HEK293 (cell line): ENCODE measurements at regions not wholly inside any gene's neighbourhood (a gene's known extent, or its start where the extent isn't known, plus 50 kb on each side); places are given as distances from the start of the nearest gene placed in this dataset.

Experiments
- CTCF ChIA-PET: fragments of 350-600 bp; formaldehyde crosslinking; extraction: SDS; loops from one replicate; lab custom pipeline; 2021; ENCODE audit warnings: antibody characterized with exemption; lab: Yijun Ruan, JAX
- POLR2A ChIA-PET: fragments of 300-600 bp; formaldehyde crosslinking; extraction: SDS; loops from one replicate; lab custom pipeline; 2020; ENCODE audit warnings: antibody characterized with exemption, inconsistent platforms; lab: Yijun Ruan, JAX
- H3K27ac ChIP-seq: fragments of 200-500 bp; sonication (Bioruptor generic); 2 replicates; pipeline ENCODE4 v1.5.1; 2014; ENCODE audit warnings: low read depth, low read length, control low read depth, inconsistent platforms; ENCODE audit errors: extremely low read depth
- H3K36me3 ChIP-seq, 2 experiments: fragments of 200-500 bp in 1 of 2; sonication (Bioruptor generic) in 1 of 2; 1 replicate in 1 of 2; 2 replicates in 1 of 2; pipeline ENCODE4 v1.5.1; 2014 to 2017; ENCODE audit warnings: inconsistent platforms in 2 of 2, low read length in 2 of 2; ENCODE audit not compliant: control insufficient read depth in 2 of 2, insufficient read depth in 1 of 2
- H3K4me1 ChIP-seq: fragments of 200-500 bp; sonication (Bioruptor generic); 2 replicates; pipeline ENCODE4 v1.5.1; 2014; ENCODE audit warnings: mild to moderate bottlenecking, low read length, inconsistent platforms; ENCODE audit not compliant: control insufficient read depth, insufficient read depth
- H3K4me3 ChIP-seq: 2 replicates; pipeline ENCODE4 v1.5.1; 2011; ENCODE audit warnings: low read depth, mild to moderate bottlenecking, control low read depth, low read length, moderate library complexity
- H3K9me3 ChIP-seq: fragments of 200-500 bp; sonication (Bioruptor generic); 2 replicates; pipeline ENCODE4 v1.5.1; 2014; ENCODE audit warnings: low read depth, low read length, inconsistent platforms; ENCODE audit not compliant: control insufficient read depth, insufficient read depth
- GLI4 ChIP-seq: fragments of 450-650 bp; formaldehyde crosslinking; IDR thresholded peaks from 2 replicates; pipeline ENCODE4 v1.5.1; 2016; ENCODE audit warnings: missing biosample characterization, missing genetic modification characterization
- KLF1 ChIP-seq: fragments of 450-650 bp; formaldehyde crosslinking; IDR thresholded peaks from 2 replicates; pipeline ENCODE4 v1.5.1; 2016; ENCODE audit warnings: missing biosample characterization, missing genetic modification characterization
- KLF16 ChIP-seq: fragments of 450-650 bp; formaldehyde crosslinking; IDR thresholded peaks from 2 replicates; pipeline ENCODE4 v1.5.1; 2017; ENCODE audit warnings: missing biosample characterization, missing genetic modification characterization
- KLF17 ChIP-seq: fragments of 450-650 bp; formaldehyde crosslinking; IDR thresholded peaks from 2 replicates; pipeline ENCODE4 v1.5.1; 2016; ENCODE audit warnings: missing biosample characterization, missing genetic modification characterization
- KLF8 ChIP-seq: fragments of 450-650 bp; formaldehyde crosslinking; IDR thresholded peaks from 2 replicates; pipeline ENCODE4 v1.5.1; 2016; ENCODE audit warnings: missing biosample characterization, missing genetic modification characterization
- SP7 ChIP-seq: fragments of 450-650 bp; formaldehyde crosslinking; IDR thresholded peaks from 2 replicates; pipeline ENCODE4 v1.5.1; 2016; ENCODE audit warnings: missing biosample characterization, missing genetic modification characterization
- TCF7L2 ChIP-seq: IDR thresholded peaks from 2 replicates; pipeline ENCODE4 v1.6.1; 2011; ENCODE audit warnings: low read depth, mild to moderate bottlenecking, inconsistent platforms, low read length, moderate library complexity, borderline replicate concordance
- WT1 ChIP-seq: fragments of 450-650 bp; formaldehyde crosslinking; IDR thresholded peaks from 2 replicates; pipeline ENCODE4 v1.5.1; 2016; ENCODE audit warnings: missing biosample characterization, missing genetic modification characterization
- YY2 ChIP-seq: fragments of 450-650 bp; formaldehyde crosslinking; IDR thresholded peaks from 2 replicates; pipeline ENCODE4 v1.5.1; 2016; ENCODE audit warnings: missing biosample characterization, missing genetic modification characterization
- ZBTB17 ChIP-seq: fragments of 450-650 bp; formaldehyde crosslinking; IDR thresholded peaks from 2 replicates; pipeline ENCODE4 v1.5.1; 2016; ENCODE audit warnings: missing biosample characterization, missing genetic modification characterization
- ZBTB21 ChIP-seq: fragments of 450-650 bp; formaldehyde crosslinking; IDR thresholded peaks from 2 replicates; pipeline ENCODE4 v1.5.1; 2017; ENCODE audit warnings: missing biosample characterization, missing genetic modification characterization
- ZBTB48 ChIP-seq: fragments of 450-650 bp; formaldehyde crosslinking; IDR thresholded peaks from 2 replicates; pipeline ENCODE4 v1.5.1; 2016; ENCODE audit warnings: missing biosample characterization, missing genetic modification characterization
- ZBTB8A ChIP-seq: fragments of 450-650 bp; formaldehyde crosslinking; IDR thresholded peaks from 2 replicates; pipeline ENCODE4 v1.5.1; 2016; ENCODE audit warnings: missing biosample characterization, missing genetic modification characterization
- ZNF121 ChIP-seq: fragments of 450-650 bp; formaldehyde crosslinking; IDR thresholded peaks from 2 replicates; pipeline ENCODE4 v1.5.1; 2016; ENCODE audit warnings: missing biosample characterization, missing genetic modification characterization
- ZNF146 ChIP-seq: fragments of 450-650 bp; formaldehyde crosslinking; IDR thresholded peaks from 2 replicates; pipeline ENCODE4 v1.5.1; 2016; ENCODE audit warnings: missing biosample characterization, missing genetic modification characterization
- ZNF184 ChIP-seq: fragments of 450-650 bp; IDR thresholded peaks from 2 replicates; pipeline ENCODE4 v1.5.1; 2018; ENCODE audit warnings: missing biosample characterization, mild to moderate bottlenecking, missing genetic modification characterization
- ZNF211 ChIP-seq: fragments of 450-650 bp; formaldehyde crosslinking; IDR thresholded peaks from 2 replicates; pipeline ENCODE4 v1.5.1; 2016; ENCODE audit warnings: low read depth, missing biosample characterization, missing genetic modification characterization
- ZNF354C ChIP-seq: fragments of 450-650 bp; formaldehyde crosslinking; IDR thresholded peaks from 2 replicates; pipeline ENCODE4 v1.5.1; 2016; ENCODE audit warnings: missing biosample characterization, missing genetic modification characterization, low read depth, borderline replicate concordance
- ZNF423 ChIP-seq: fragments of 450-650 bp; formaldehyde crosslinking; IDR thresholded peaks from 2 replicates; pipeline ENCODE4 v1.5.1; 2016; ENCODE audit warnings: missing biosample characterization, missing genetic modification characterization
- ZNF514 ChIP-seq: fragments of 450-650 bp; formaldehyde crosslinking; IDR thresholded peaks from 2 replicates; pipeline ENCODE4 v1.5.1; 2016; ENCODE audit warnings: missing biosample characterization, missing genetic modification characterization
- ZNF521 ChIP-seq: fragments of 450-650 bp; formaldehyde crosslinking; IDR thresholded peaks from 2 replicates; pipeline ENCODE4 v1.5.1; 2017; ENCODE audit warnings: missing biosample characterization, mild to moderate bottlenecking, missing genetic modification characterization
- ZNF549 ChIP-seq: fragments of 450-650 bp; IDR thresholded peaks from 2 replicates; pipeline ENCODE4 v1.5.1; 2018; ENCODE audit warnings: missing biosample characterization, missing genetic modification characterization, mild to moderate bottlenecking, inconsistent platforms, moderate library complexity
- ZNF645 ChIP-seq: fragments of 450-650 bp; formaldehyde crosslinking; IDR thresholded peaks from 2 replicates; pipeline ENCODE4; 2016; ENCODE audit warnings: missing biosample characterization, missing genetic modification characterization
- ZSCAN5A ChIP-seq: fragments of 450-650 bp; formaldehyde crosslinking; IDR thresholded peaks from 2 replicates; pipeline ENCODE4 v1.5.1; 2016; ENCODE audit warnings: missing biosample characterization, missing genetic modification characterization
- TF ChIP-seq, protein P1 (sequence below): fragments of 450-650 bp; formaldehyde crosslinking; conservative IDR thresholded peaks from 2 replicates; pipeline ENCODE4 v1.5.1; 2016; ENCODE audit warnings: low read depth, missing biosample characterization, missing genetic modification characterization
- TF ChIP-seq, protein P2 (sequence below): fragments of 450-650 bp; formaldehyde crosslinking; IDR thresholded peaks from 2 replicates; pipeline ENCODE4 v1.5.1; 2016; ENCODE audit warnings: missing biosample characterization, missing genetic modification characterization
- TF ChIP-seq, protein P3 (sequence below): fragments of 450-650 bp; formaldehyde crosslinking; IDR thresholded peaks from 2 replicates; pipeline ENCODE4 v1.5.1; 2016; ENCODE audit warnings: missing biosample characterization, missing genetic modification characterization

- H3K4me1 ChIP-seq: no peaks in the 10 kb centered on the region
These were observed 494.9 kb upstream of the MEF2C start for GRCh38 chr5:89377767-89378455.

DNA sequence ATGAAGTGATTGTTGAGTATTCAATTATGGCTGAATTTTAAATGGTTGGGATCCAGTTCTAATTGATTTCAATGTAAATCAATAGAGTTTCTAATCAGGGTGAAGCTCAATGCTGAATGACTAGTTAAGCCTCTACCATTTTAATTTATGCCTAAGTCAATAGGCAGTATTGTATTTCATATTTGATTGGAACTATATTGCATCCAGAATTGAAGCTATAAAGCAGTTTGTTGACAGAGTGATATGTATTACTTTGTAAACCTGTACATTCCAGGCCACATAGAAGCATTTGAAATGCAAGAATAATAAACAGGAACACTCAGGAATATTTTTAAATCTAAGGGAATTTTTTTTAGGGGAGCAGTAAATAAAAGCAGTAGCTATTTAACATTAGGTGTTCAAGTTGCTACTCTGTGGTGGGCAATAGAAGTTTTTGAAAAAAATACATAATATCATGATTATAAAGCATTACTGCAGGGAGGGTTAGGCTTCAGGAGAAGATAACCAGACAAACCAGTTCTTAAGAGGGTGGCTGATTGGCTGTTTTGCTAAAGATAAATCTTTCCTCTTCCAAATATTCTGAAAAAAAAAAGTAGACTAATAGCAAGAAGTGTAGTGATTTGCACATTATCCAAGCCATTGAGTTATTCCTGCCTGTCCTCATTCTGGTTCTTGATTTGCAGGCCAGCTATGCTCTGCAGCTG lies 492.0 kb upstream of the MEF2C start:
- H3K27ac ChIP-seq: no peak overlapping the region
- H3K36me3 ChIP-seq: no peaks in the 10 kb centered on the region
- H3K4me1 ChIP-seq: no peaks in the 10 kb centered on the region
- ChIA-PET CTCF (interaction anchor here (0.8 kb wide), 1 partner anchor 647 kb away, joined by 3 read pairs; no protein-coding TSS in a partner anchor), POLR2A (no interaction called here)
- H3K4me3 ChIP-seq: no peak overlapping the region
- H3K9me3 ChIP-seq: no peaks in the 10 kb centered on the region
- TF ChIP-seq ZNF354C: no peak
- no peak for TF ChIP-seq ZNF211 (tag by site-specific recombination)
- TF ChIP-seq ZBTB8A (tag by site-specific recombination): no peak
- no peak for TF ChIP-seq ZSCAN5A (tag by site-specific recombination)
- TF ChIP-seq KLF16 (tag by site-specific recombination): no peak
- TF ChIP-seq, protein P1, sequence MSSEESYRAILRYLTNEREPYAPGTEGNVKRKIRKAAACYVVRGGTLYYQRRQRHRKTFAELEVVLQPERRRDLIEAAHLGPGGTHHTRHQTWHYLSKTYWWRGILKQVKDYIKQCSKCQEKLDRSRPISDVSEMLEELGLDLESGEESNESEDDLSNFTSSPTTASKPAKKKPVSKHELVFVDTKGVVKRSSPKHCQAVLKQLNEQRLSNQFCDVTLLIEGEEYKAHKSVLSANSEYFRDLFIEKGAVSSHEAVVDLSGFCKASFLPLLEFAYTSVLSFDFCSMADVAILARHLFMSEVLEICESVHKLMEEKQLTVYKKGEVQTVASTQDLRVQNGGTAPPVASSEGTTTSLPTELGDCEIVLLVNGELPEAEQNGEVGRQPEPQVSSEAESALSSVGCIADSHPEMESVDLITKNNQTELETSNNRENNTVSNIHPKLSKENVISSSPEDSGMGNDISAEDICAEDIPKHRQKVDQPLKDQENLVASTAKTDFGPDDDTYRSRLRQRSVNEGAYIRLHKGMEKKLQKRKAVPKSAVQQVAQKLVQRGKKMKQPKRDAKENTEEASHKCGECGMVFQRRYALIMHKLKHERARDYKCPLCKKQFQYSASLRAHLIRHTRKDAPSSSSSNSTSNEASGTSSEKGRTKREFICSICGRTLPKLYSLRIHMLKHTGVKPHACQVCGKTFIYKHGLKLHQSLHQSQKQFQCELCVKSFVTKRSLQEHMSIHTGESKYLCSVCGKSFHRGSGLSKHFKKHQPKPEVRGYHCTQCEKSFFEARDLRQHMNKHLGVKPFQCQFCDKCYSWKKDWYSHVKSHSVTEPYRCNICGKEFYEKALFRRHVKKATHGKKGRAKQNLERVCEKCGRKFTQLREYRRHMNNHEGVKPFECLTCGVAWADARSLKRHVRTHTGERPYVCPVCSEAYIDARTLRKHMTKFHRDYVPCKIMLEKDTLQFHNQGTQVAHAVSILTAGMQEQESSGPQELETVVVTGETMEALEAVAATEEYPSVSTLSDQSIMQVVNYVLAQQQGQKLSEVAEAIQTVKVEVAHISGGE (tag by site-specific recombination): no peak
- TF ChIP-seq ZNF645 (tag by site-specific recombination): no peak
- TF ChIP-seq ZNF121 (tag by site-specific recombination): no peak
- TF ChIP-seq ZNF521 (tag by site-specific recombination): no peak
- TF ChIP-seq ZBTB17: no peak

More at GRCh38 chr5:89377767-89378455, 494.9 kb upstream of the MEF2C start:
- ChIA-PET CTCF (no interaction called here), POLR2A (no interaction called here)
- TF ChIP-seq, protein P2, sequence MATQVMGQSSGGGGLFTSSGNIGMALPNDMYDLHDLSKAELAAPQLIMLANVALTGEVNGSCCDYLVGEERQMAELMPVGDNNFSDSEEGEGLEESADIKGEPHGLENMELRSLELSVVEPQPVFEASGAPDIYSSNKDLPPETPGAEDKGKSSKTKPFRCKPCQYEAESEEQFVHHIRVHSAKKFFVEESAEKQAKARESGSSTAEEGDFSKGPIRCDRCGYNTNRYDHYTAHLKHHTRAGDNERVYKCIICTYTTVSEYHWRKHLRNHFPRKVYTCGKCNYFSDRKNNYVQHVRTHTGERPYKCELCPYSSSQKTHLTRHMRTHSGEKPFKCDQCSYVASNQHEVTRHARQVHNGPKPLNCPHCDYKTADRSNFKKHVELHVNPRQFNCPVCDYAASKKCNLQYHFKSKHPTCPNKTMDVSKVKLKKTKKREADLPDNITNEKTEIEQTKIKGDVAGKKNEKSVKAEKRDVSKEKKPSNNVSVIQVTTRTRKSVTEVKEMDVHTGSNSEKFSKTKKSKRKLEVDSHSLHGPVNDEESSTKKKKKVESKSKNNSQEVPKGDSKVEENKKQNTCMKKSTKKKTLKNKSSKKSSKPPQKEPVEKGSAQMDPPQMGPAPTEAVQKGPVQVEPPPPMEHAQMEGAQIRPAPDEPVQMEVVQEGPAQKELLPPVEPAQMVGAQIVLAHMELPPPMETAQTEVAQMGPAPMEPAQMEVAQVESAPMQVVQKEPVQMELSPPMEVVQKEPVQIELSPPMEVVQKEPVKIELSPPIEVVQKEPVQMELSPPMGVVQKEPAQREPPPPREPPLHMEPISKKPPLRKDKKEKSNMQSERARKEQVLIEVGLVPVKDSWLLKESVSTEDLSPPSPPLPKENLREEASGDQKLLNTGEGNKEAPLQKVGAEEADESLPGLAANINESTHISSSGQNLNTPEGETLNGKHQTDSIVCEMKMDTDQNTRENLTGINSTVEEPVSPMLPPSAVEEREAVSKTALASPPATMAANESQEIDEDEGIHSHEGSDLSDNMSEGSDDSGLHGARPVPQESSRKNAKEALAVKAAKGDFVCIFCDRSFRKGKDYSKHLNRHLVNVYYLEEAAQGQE (tag by site-specific recombination): no peak
- TF ChIP-seq ZNF549 (tag by site-specific recombination) (no peak), ZNF423 (tag by site-specific recombination) (no peak), ZNF514 (tag by site-specific recombination) (no peak), WT1 (tag by site-specific recombination) (no peak), ZBTB21 (no peak), GLI4 (tag by site-specific recombination) (no peak), SP7 (tag by site-specific recombination) (no peak), ZBTB48 (tag by site-specific recombination) (no peak), ZNF521 (tag by site-specific recombination) (no peak), KLF17 (no peak), TCF7L2 (no peak), ZNF184 (tag by site-specific recombination) (no peak), KLF16 (tag by site-specific recombination) (no peak), ZNF146 (tag by site-specific recombination) (no peak), KLF1 (tag by site-specific recombination) (no peak), KLF8 (tag by site-specific recombination) (no peak), YY2 (tag by site-specific recombination) (no peak)
- TF ChIP-seq, protein P3, sequence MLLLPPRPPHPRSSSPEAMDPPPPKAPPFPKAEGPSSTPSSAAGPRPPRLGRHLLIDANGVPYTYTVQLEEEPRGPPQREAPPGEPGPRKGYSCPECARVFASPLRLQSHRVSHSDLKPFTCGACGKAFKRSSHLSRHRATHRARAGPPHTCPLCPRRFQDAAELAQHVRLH (tag by site-specific recombination): no peak
- H3K36me3 ChIP-seq: no peaks in the 10 kb centered on the region
- H3K4me3 ChIP-seq: no peak overlapping the region
- H3K27ac ChIP-seq: no peak overlapping the region
- no peaks in the 10 kb centered on the region for H3K9me3 ChIP-seq
